ENCODE measurements at regions not wholly inside any gene's neighbourhood (a gene's known extent, or its start where the extent isn't known, plus 50 kb on each side); places are given as distances from the start of the nearest gene placed in this dataset.

- no peak overlapping the region for H3K9ac ChIP-seq (ENCODE audit: low read length)
- no peaks in the 10 kb centered on the region for H3K79me1 ChIP-seq (ENCODE audit: low read length)
- no peak overlapping the region for H3K4me2 ChIP-seq (ENCODE audit: low read length)
- no peak overlapping the region for H4K91ac ChIP-seq (ENCODE audit: low read depth, low read length)
- no peak overlapping the region for H4K8ac ChIP-seq (ENCODE audit: low read depth, low read length)
- no peaks in the 10 kb centered on the region for H3K27me3 ChIP-seq (ENCODE audit: insufficient read depth, low read length)
- no peak overlapping the region for H2BK5ac ChIP-seq (ENCODE audit: low read depth, low read length, poor library complexity)
- no peaks in the 10 kb centered on the region for H3K79me2 ChIP-seq (ENCODE audit: control insufficient read depth, insufficient read depth, low read length, poor library complexity)
- no peak overlapping the region for H2AK5ac ChIP-seq (ENCODE audit: low read length)
- H3K4me3 ChIP-seq (ENCODE audit: low read depth, low read length): no peak overlapping the region
- H3K4me1 ChIP-seq (ENCODE audit: control insufficient read depth in 1 of 2, insufficient read depth in 2 of 2, low read length in 2 of 2): peaks cover 0 to 2% of the 10 kb centered on the region in 2 experiments
- no peak overlapping the region for H3K23ac ChIP-seq (ENCODE audit: low read length)
- no peaks in the 10 kb centered on the region for H3K36me3 ChIP-seq (ENCODE audit: control insufficient read depth in 1 of 2, insufficient read depth in 2 of 2, low read length in 2 of 2)
- no peak overlapping the region for H3K14ac ChIP-seq (ENCODE audit: low read length)
- no peaks in the 10 kb centered on the region for H3K9me3 ChIP-seq (ENCODE audit: insufficient read depth, low read depth, low read length)
- no peak overlapping the region for H3K4ac ChIP-seq (ENCODE audit: low read depth, low read length)
- DNase-seq: no peak
- no peak overlapping the region for H2BK120ac ChIP-seq (ENCODE audit: insufficient read depth, low read length, poor library complexity)
- H3K18ac ChIP-seq (ENCODE audit: low read length): no peak overlapping the region
- no peak overlapping the region for H2AFZ ChIP-seq (ENCODE audit: insufficient read depth, low read length, poor library complexity)
- H2BK12ac ChIP-seq (ENCODE audit: low read length): no peak overlapping the region
- H4K12ac ChIP-seq (ENCODE audit: low read depth, low read length): no peak overlapping the region
- no CpG with 5 or more reads among the region's 6 CpGs for WGBS (ENCODE audit: extremely low coverage, insufficient coverage, insufficient read length)
- H3K27ac ChIP-seq (ENCODE audit: low read depth, low read length): no peak overlapping the region
These were observed 95.7 kb upstream of the UBL3 start for GRCh38 chr13:29946093-29946492.

GRCh38 chr13:29943686-29944085, 93.3 kb upstream of the UBL3 start:
- Histone ChIP-seq H3K23ac (ENCODE audit: low read length) (no peak overlapping the region), H3K9ac (ENCODE audit: low read length) (no peak overlapping the region), H3K4me2 (ENCODE audit: low read length) (no peak overlapping the region), H2AK5ac (ENCODE audit: low read length) (no peak overlapping the region), H3K4me1 (ENCODE audit: control insufficient read depth in 1 of 2, insufficient read depth in 2 of 2, low read length in 2 of 2) (peaks cover 0 to 2% of the 10 kb centered on the region in 2 experiments), H2AFZ (ENCODE audit: insufficient read depth, low read length, poor library complexity) (no peak overlapping the region), H3K9me3 (ENCODE audit: insufficient read depth, low read depth, low read length) (no peaks in the 10 kb centered on the region), H3K79me1 (ENCODE audit: low read length) (no peaks in the 10 kb centered on the region), H4K91ac (ENCODE audit: low read depth, low read length) (no peak overlapping the region), H3K14ac (ENCODE audit: low read length) (no peak overlapping the region), H2BK12ac (ENCODE audit: low read length) (no peak overlapping the region), H4K8ac (ENCODE audit: low read depth, low read length) (no peak overlapping the region), H3K4me3 (ENCODE audit: low read depth, low read length) (no peak overlapping the region), H3K27ac (ENCODE audit: low read depth, low read length) (no peak overlapping the region), H3K18ac (ENCODE audit: low read length) (no peak overlapping the region), H3K36me3 (ENCODE audit: control insufficient read depth in 1 of 2, insufficient read depth in 2 of 2, low read length in 2 of 2) (no peaks in the 10 kb centered on the region), H3K79me2 (ENCODE audit: control insufficient read depth, insufficient read depth, low read length, poor library complexity) (no peaks in the 10 kb centered on the region), H3K4ac (ENCODE audit: low read depth, low read length) (no peak overlapping the region), H2BK120ac (ENCODE audit: insufficient read depth, low read length, poor library complexity) (no peak overlapping the region), H4K12ac (ENCODE audit: low read depth, low read length) (no peak overlapping the region), H2BK5ac (ENCODE audit: low read depth, low read length, poor library complexity) (no peak overlapping the region), H3K27me3 (ENCODE audit: insufficient read depth, low read length) (no peaks in the 10 kb centered on the region)
- no peak for DNase-seq
- no CpG with 5 or more reads among the region's 8 CpGs for WGBS (ENCODE audit: extremely low coverage, insufficient coverage, insufficient read length)

GRCh38 chr13:29943273-29943672, 92.9 kb upstream of the UBL3 start:
- no peaks in the 10 kb centered on the region for H3K79me1 ChIP-seq (ENCODE audit: low read length)
- H4K12ac ChIP-seq (ENCODE audit: low read depth, low read length): no peak overlapping the region
- H3K18ac ChIP-seq (ENCODE audit: low read length): no peak overlapping the region
- no peak for DNase-seq
- H3K27me3 ChIP-seq (ENCODE audit: insufficient read depth, low read length): no peaks in the 10 kb centered on the region
- no peaks in the 10 kb centered on the region for H3K79me2 ChIP-seq (ENCODE audit: control insufficient read depth, insufficient read depth, low read length, poor library complexity)
- H3K9me3 ChIP-seq (ENCODE audit: insufficient read depth, low read depth, low read length): no peaks in the 10 kb centered on the region
- no peak overlapping the region for H2BK120ac ChIP-seq (ENCODE audit: insufficient read depth, low read length, poor library complexity)
- no peak overlapping the region for H3K4ac ChIP-seq (ENCODE audit: low read depth, low read length)
- H3K27ac ChIP-seq (ENCODE audit: low read depth, low read length): no peak overlapping the region
- peaks cover 0 to 2% of the 10 kb centered on the region in 2 experiments for H3K4me1 ChIP-seq (ENCODE audit: control insufficient read depth in 1 of 2, insufficient read depth in 2 of 2, low read length in 2 of 2)
- no peaks in the 10 kb centered on the region for H3K36me3 ChIP-seq (ENCODE audit: control insufficient read depth in 1 of 2, insufficient read depth in 2 of 2, low read length in 2 of 2)
- H3K4me3 ChIP-seq (ENCODE audit: low read depth, low read length): no peak overlapping the region
- no peak overlapping the region for H2AFZ ChIP-seq (ENCODE audit: insufficient read depth, low read length, poor library complexity)
- WGBS (ENCODE audit: extremely low coverage, insufficient coverage, insufficient read length): no CpG with 5 or more reads among the region's 2 CpGs
- H3K14ac ChIP-seq (ENCODE audit: low read length): no peak overlapping the region
- H4K91ac ChIP-seq (ENCODE audit: low read depth, low read length): no peak overlapping the region
- H3K23ac ChIP-seq (ENCODE audit: low read length): no peak overlapping the region
- no peak overlapping the region for H3K9ac ChIP-seq (ENCODE audit: low read length)
- no peak overlapping the region for H2BK5ac ChIP-seq (ENCODE audit: low read depth, low read length, poor library complexity)
- no peak overlapping the region for H4K8ac ChIP-seq (ENCODE audit: low read depth, low read length)
- no peak overlapping the region for H3K4me2 ChIP-seq (ENCODE audit: low read length)
- H2BK12ac ChIP-seq (ENCODE audit: low read length): no peak overlapping the region
- H2AK5ac ChIP-seq (ENCODE audit: low read length): no peak overlapping the region

- H2BK5ac ChIP-seq (ENCODE audit: low read depth, low read length, poor library complexity): no peak overlapping the region
- 100% methylated on average over 1 of the region's 1 CpG for WGBS (ENCODE audit: extremely low coverage, insufficient coverage, insufficient read length)
- H2BK120ac ChIP-seq (ENCODE audit: insufficient read depth, low read length, poor library complexity): no peak overlapping the region
- no peak overlapping the region for H3K4ac ChIP-seq (ENCODE audit: low read depth, low read length)
- H3K27me3 ChIP-seq (ENCODE audit: insufficient read depth, low read length): no peaks in the 10 kb centered on the region
- no peak overlapping the region for H2AFZ ChIP-seq (ENCODE audit: insufficient read depth, low read length, poor library complexity)
- H3K4me3 ChIP-seq (ENCODE audit: low read depth, low read length): no peak overlapping the region
- no peaks in the 10 kb centered on the region for H3K36me3 ChIP-seq (ENCODE audit: control insufficient read depth in 1 of 2, insufficient read depth in 2 of 2, low read length in 2 of 2)
- H3K79me1 ChIP-seq (ENCODE audit: low read length): no peaks in the 10 kb centered on the region
- no peak overlapping the region for H2AK5ac ChIP-seq (ENCODE audit: low read length)
- H3K23ac ChIP-seq (ENCODE audit: low read length): no peak overlapping the region
- no peak overlapping the region for H3K14ac ChIP-seq (ENCODE audit: low read length)
- no peak overlapping the region for H4K12ac ChIP-seq (ENCODE audit: low read depth, low read length)
- no peak overlapping the region for H3K27ac ChIP-seq (ENCODE audit: low read depth, low read length)
- peaks cover 0 to 2% of the 10 kb centered on the region in 2 experiments for H3K4me1 ChIP-seq (ENCODE audit: control insufficient read depth in 1 of 2, insufficient read depth in 2 of 2, low read length in 2 of 2)
- DNase-seq: no peak
- no peaks in the 10 kb centered on the region for H3K79me2 ChIP-seq (ENCODE audit: control insufficient read depth, insufficient read depth, low read length, poor library complexity)
- no peak overlapping the region for H2BK12ac ChIP-seq (ENCODE audit: low read length)
- no peak overlapping the region for H3K9ac ChIP-seq (ENCODE audit: low read length)
- no peak overlapping the region for H4K8ac ChIP-seq (ENCODE audit: low read depth, low read length)
- H3K9me3 ChIP-seq (ENCODE audit: insufficient read depth, low read depth, low read length): no peaks in the 10 kb centered on the region
- no peak overlapping the region for H3K18ac ChIP-seq (ENCODE audit: low read length)
- no peak overlapping the region for H3K4me2 ChIP-seq (ENCODE audit: low read length)
- H4K91ac ChIP-seq (ENCODE audit: low read depth, low read length): no peak overlapping the region
These were observed 90.3 kb upstream of the UBL3 start for GRCh38 chr13:29940715-29941114.
